ENCODE measurements at regions not wholly inside any gene's neighbourhood (a gene's known extent, or its start where the extent isn't known, plus 50 kb on each side); places are given as distances from the start of the nearest gene placed in this dataset.

- intact Hi-C loops (cut with micrococcal nuclease; ENCODE audit: unreplicated experiment) = no loop called here
- peaks cover 6% of the 10 kb centered on the region for H3K9me3 Mint-ChIP-seq (ENCODE audit: unreplicated experiment)
- ChIA-PET CTCF (no interaction called here), POLR2A (no interaction called here)
- no peaks in the 10 kb centered on the region for H3K36me3 Mint-ChIP-seq (ENCODE audit: insufficient read depth, unreplicated experiment)
- no peak overlapping the region for H3K4me3 ChIP-seq (ENCODE audit: low read depth, low read length)
- H3K9me3 ChIP-seq = no peaks in the 10 kb centered on the region
- no peak overlapping the region for H3K4me3 Mint-ChIP-seq (ENCODE audit: unreplicated experiment)
- no peak for TF ChIP-seq CTCF (IDR thresholded peaks at IDR 0.05; ENCODE audit: insufficient read depth in 1 of 2, low read depth in 1 of 2, low read length in 1 of 2, severe bottlenecking in 1 of 2, unreplicated experiment in 1 of 2)
- peaks cover 7% of the 10 kb centered on the region for H3K4me1 Mint-ChIP-seq (ENCODE audit: low read depth, unreplicated experiment)
- BruUV-seq (replicated peaks) = no TSS peak
- 0 out of 2 replicates have a peak, but pooled peaks cover 9% of the 10 kb centered on the region for H3K4me1 ChIP-seq
- no peaks in the 10 kb centered on the region for H3K27me3 ChIP-seq (replicated peaks; ENCODE audit: control insufficient read depth, insufficient read depth, low read length)
- no peaks in the 10 kb centered on the region for H3K36me3 ChIP-seq (ENCODE audit: control insufficient read depth, insufficient read depth, low read length)
- no peak for DNase-seq
- no peak overlapping the region for H3K27ac Mint-ChIP-seq (ENCODE audit: unreplicated experiment)
- H3K27me3 Mint-ChIP-seq (ENCODE audit: insufficient read depth, unreplicated experiment) = no peaks in the 10 kb centered on the region
Observed at GRCh38 chr2:160936044-160936806, 224.0 kb upstream of the TANK start.

- H3K27me3 Mint-ChIP-seq (ENCODE audit: insufficient read depth, unreplicated experiment) = no peaks in the 10 kb centered on the region
- intact Hi-C loops (cut with micrococcal nuclease; ENCODE audit: unreplicated experiment) = no loop called here
- H3K9me3 ChIP-seq = no peaks in the 10 kb centered on the region
- H3K27ac Mint-ChIP-seq (ENCODE audit: unreplicated experiment) = no peak overlapping the region
- no peaks in the 10 kb centered on the region for H3K36me3 Mint-ChIP-seq (ENCODE audit: insufficient read depth, unreplicated experiment)
- H3K9me3 Mint-ChIP-seq (ENCODE audit: unreplicated experiment) = no peaks in the 10 kb centered on the region
- H3K4me3 Mint-ChIP-seq (ENCODE audit: unreplicated experiment) = no peak overlapping the region
- DNase-seq = no peak
- no peaks in the 10 kb centered on the region for H3K4me1 ChIP-seq
- H3K36me3 ChIP-seq (ENCODE audit: control insufficient read depth, insufficient read depth, low read length) = no peaks in the 10 kb centered on the region
- no TSS peak for BruUV-seq (replicated peaks)
- TF ChIP-seq CTCF (IDR thresholded peaks at IDR 0.05; ENCODE audit: insufficient read depth in 1 of 2, low read depth in 1 of 2, low read length in 1 of 2, severe bottlenecking in 1 of 2, unreplicated experiment in 1 of 2) = no peak
- H3K4me1 Mint-ChIP-seq (ENCODE audit: low read depth, unreplicated experiment) = no peaks in the 10 kb centered on the region
- no peak overlapping the region for H3K4me3 ChIP-seq (ENCODE audit: low read depth, low read length)
- ChIA-PET CTCF (no interaction called here), POLR2A (no interaction called here)
- no peaks in the 10 kb centered on the region for H3K27me3 ChIP-seq (replicated peaks; ENCODE audit: control insufficient read depth, insufficient read depth, low read length)
Observed at GRCh38 chr2:160940271-160940670, 220.0 kb upstream of the TANK start.

GRCh38 chr2:160940699-160941098, 219.5 kb upstream of the TANK start:
- no TSS peak for BruUV-seq (replicated peaks)
- intact Hi-C loops (cut with micrococcal nuclease; ENCODE audit: unreplicated experiment) = no loop called here

More at GRCh38 chr2:160940699-160941098, 219.5 kb upstream of the TANK start:
- ChIA-PET CTCF (no interaction called here), POLR2A (no interaction called here)
- no peak for TF ChIP-seq CTCF (IDR thresholded peaks at IDR 0.05; ENCODE audit: insufficient read depth in 1 of 2, low read depth in 1 of 2, low read length in 1 of 2, severe bottlenecking in 1 of 2, unreplicated experiment in 1 of 2)
- no peaks in the 10 kb centered on the region for H3K27me3 ChIP-seq (replicated peaks; ENCODE audit: control insufficient read depth, insufficient read depth, low read length)
- H3K36me3 ChIP-seq (ENCODE audit: control insufficient read depth, insufficient read depth, low read length) = no peaks in the 10 kb centered on the region
- no peak overlapping the region for H3K4me3 ChIP-seq (ENCODE audit: low read depth, low read length)
- no peaks in the 10 kb centered on the region for H3K27me3 Mint-ChIP-seq (ENCODE audit: insufficient read depth, unreplicated experiment)
- no peaks in the 10 kb centered on the region for H3K9me3 ChIP-seq
- no peaks in the 10 kb centered on the region for H3K4me1 Mint-ChIP-seq (ENCODE audit: low read depth, unreplicated experiment)
- no peak overlapping the region for H3K27ac Mint-ChIP-seq (ENCODE audit: unreplicated experiment)
- H3K4me3 Mint-ChIP-seq (ENCODE audit: unreplicated experiment) = no peak overlapping the region
- no peaks in the 10 kb centered on the region for H3K36me3 Mint-ChIP-seq (ENCODE audit: insufficient read depth, unreplicated experiment)
- no peaks in the 10 kb centered on the region for H3K9me3 Mint-ChIP-seq (ENCODE audit: unreplicated experiment)
- no peak for DNase-seq
- no peaks in the 10 kb centered on the region for H3K4me1 ChIP-seq
